PC-9 (cell line): ENCODE measurements at regions not wholly inside any gene's neighbourhood (a gene's known extent, or its start where the extent isn't known, plus 50 kb on each side); places are given as distances from the start of the nearest gene placed in this dataset.

Experiments
- BruUV-seq: library from RNA; stranded (reverse); fragments of 400-500 nt; replicated peaks from 2 replicates; lab custom pipeline; 2021; lab: Mats Ljungman, UMichigan
- CTCF ChIA-PET: fragments of 300-600 bp; sonication (Branson Sonifier 250); formaldehyde crosslinking; loops from one replicate; lab custom pipeline; 2022; ENCODE audit warnings: antibody characterized with exemption; lab: Charles Lee
- POLR2A ChIA-PET: fragments of 300-600 bp; sonication (Branson Sonifier 250); formaldehyde crosslinking; loops from one replicate; lab custom pipeline; 2022; ENCODE audit warnings: antibody characterized with exemption; ENCODE audit not compliant: unreplicated experiment; lab: Charles Lee
- DNase-seq, 2 experiments: peaks; one replicate each; pipeline versions ENCODE4 v3.0.0 to v3.0.0-alpha.2; 2015 to 2022; ENCODE audit warnings: mixed read lengths in 1 of 2
- H2AFZ ChIP-seq: fragments of 200-600 bp; sonication (generic); 2 replicates; pipeline ENCODE4 v1.8.1; 2017; ENCODE audit warnings: antibody characterized with exemption
- H3F3A ChIP-seq: fragments of 200-600 bp; sonication (generic); 2 replicates; pipeline ENCODE4 v1.8.1; 2017; ENCODE audit warnings: antibody characterized with exemption, mild to moderate bottlenecking, low read depth; ENCODE audit not compliant: insufficient read depth
- H3K27ac ChIP-seq: fragments of 200-600 bp; sonication (generic); 2 replicates; pipeline ENCODE4 v1.6.1; 2016; ENCODE audit warnings: mixed run types
- H3K27me3 ChIP-seq: fragments of 200-600 bp; sonication (generic); 2 replicates; pipeline ENCODE4 v1.6.1; 2016; ENCODE audit warnings: low read depth, mixed run types; ENCODE audit not compliant: insufficient read depth
- H3K36me3 ChIP-seq: fragments of 200-600 bp; sonication (generic); 2 replicates; pipeline ENCODE4 v1.6.1; 2016; ENCODE audit warnings: low read depth, mixed run types
- H3K4me1 ChIP-seq: fragments of 200-600 bp; sonication (generic); replicated peaks from 2 replicates; pipeline ENCODE4 v1.6.1; 2016; ENCODE audit warnings: mixed run types; ENCODE audit not compliant: insufficient read depth
- H3K4me2 ChIP-seq: fragments of 200-600 bp; sonication (generic); 2 replicates; pipeline ENCODE4 v1.6.1; 2017; ENCODE audit warnings: mixed run types
- H3K4me3 ChIP-seq: fragments of 200-600 bp; sonication (generic); 2 replicates; pipeline ENCODE4 v1.6.1; 2016; ENCODE audit warnings: mixed run types
- H3K79me2 ChIP-seq: fragments of 200-600 bp; sonication (generic); 2 replicates; pipeline ENCODE4 v1.6.1; 2017; ENCODE audit warnings: low read depth, mixed run types
- H3K9me2 ChIP-seq: fragments of 200-600 bp; sonication (generic); 2 replicates; pipeline ENCODE4 v1.8.1; 2017; ENCODE audit warnings: mild to moderate bottlenecking; ENCODE audit not compliant: insufficient read depth
- H3K9me3 ChIP-seq: fragments of 200-600 bp; sonication (generic); 2 replicates; pipeline ENCODE4 v1.8.1; 2016; ENCODE audit warnings: low read depth; ENCODE audit not compliant: insufficient read depth
- H4K20me1 ChIP-seq: fragments of 200-600 bp; sonication (generic); 2 replicates; pipeline ENCODE4 v1.8.1; 2017; ENCODE audit not compliant: insufficient read depth
- CTCF ChIP-seq: fragments of 200-600 bp; sonication (generic); conservative IDR thresholded peaks from 2 replicates; pipeline ENCODE4 v1.6.1; 2017; ENCODE audit warnings: mixed run types, antibody characterized with exemption, mild to moderate bottlenecking, moderate library complexity
- EZH2 ChIP-seq: fragments of 200-600 bp; sonication (generic); IDR thresholded peaks from 2 replicates; pipeline ENCODE4 v1.8.0; 2017; ENCODE audit warnings: antibody characterized with exemption, low read depth
- intact Hi-C: fragments of 100-400 bp; cut with micrococcal nuclease; formaldehyde crosslinking; loops from one replicate; pipeline ENCODE4 v1.10.0; 2022; ENCODE audit not compliant: unreplicated experiment

DNA sequence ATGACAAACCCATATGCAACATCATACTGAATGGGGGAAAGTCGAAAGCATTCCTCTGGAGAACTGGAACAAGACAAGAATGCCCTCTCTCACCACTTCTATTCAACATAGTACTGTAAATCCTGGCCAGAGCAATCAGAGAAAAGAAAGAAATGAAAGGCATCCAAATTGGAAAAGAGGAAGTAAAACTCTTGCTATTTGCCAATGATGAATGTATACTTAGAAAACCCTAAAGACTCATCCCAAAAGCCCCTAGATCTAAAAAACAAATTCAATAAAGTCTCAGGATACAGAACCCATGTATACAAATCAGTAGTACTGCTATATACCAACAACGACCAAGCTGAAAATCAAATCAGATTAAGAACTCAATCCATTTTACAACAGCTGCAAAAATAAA is 66.9 kb downstream of the SPATA31C2 start:
- Histone ChIP-seq H3K27ac (no peak overlapping the region), H3K9me2 (no peaks in the 10 kb centered on the region), H3F3A (peaks cover 4% of the 10 kb centered on the region; the same call in 1 of the 2 replicates), H4K20me1 (no peaks in the 10 kb centered on the region), H3K36me3 (no peaks in the 10 kb centered on the region), H3K27me3 (no peaks in the 10 kb centered on the region), H2AFZ (no peak overlapping the region), H3K4me2 (no peak overlapping the region), H3K79me2 (no peaks in the 10 kb centered on the region), H3K4me3 (no peak overlapping the region), H3K4me1 (peaks cover 8% of the 10 kb centered on the region), H3K9me3 (no peaks in the 10 kb centered on the region)
- no peak for TF ChIP-seq CTCF
- TF ChIP-seq EZH2, result no peak
- DNase-seq, result no peak
- BruUV-seq, result no TSS peak
- CTCF ChIA-PET, result no interaction called here
- intact Hi-C loops, result loop anchor here (10.0 kb wide), 1 partner anchor 97 kb away; the partner anchor contains the start of gene CDK20
- POLR2A ChIA-PET, result no interaction called here

DNA sequence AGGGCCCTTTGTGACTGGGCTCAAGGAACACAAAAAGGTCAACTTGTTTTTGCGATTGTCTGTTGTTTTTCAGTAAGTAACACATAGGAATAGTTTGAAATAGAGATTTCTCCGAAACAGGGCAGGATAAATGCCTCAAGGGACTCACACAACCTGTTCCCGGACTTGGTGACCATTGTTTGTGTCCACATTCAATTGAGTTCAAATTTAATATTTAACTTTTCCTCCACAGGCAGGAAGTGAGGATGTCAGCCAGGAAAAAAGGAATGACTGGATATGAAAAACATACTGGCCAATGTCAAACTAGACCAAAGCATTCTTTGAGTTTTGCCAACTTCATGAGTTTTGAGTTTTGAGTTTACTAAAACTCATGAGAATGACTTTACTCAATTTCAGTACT is 72.7 kb downstream of the SPATA31C2 start:
- Histone ChIP-seq H3K4me3 (no peak overlapping the region), H3F3A (no peaks in the 10 kb centered on the region), H3K9me3 (0 out of 2 replicates have a peak, but pooled peaks cover 3% of the 10 kb centered on the region), H4K20me1 (no peaks in the 10 kb centered on the region), H3K27me3 (no peaks in the 10 kb centered on the region), H3K4me2 (no peak overlapping the region), H3K36me3 (no peaks in the 10 kb centered on the region), H3K79me2 (no peaks in the 10 kb centered on the region), H3K27ac (no peak overlapping the region), H2AFZ (no peak overlapping the region), H3K4me1 (no peaks in the 10 kb centered on the region), H3K9me2 (no peaks in the 10 kb centered on the region)
- BruUV-seq, result no TSS peak
- intact Hi-C loops, result no loop called here
- ChIA-PET CTCF (no interaction called here), POLR2A (no interaction called here)
- TF ChIP-seq EZH2 (no peak), CTCF (no peak)
- no peak for DNase-seq

DNA sequence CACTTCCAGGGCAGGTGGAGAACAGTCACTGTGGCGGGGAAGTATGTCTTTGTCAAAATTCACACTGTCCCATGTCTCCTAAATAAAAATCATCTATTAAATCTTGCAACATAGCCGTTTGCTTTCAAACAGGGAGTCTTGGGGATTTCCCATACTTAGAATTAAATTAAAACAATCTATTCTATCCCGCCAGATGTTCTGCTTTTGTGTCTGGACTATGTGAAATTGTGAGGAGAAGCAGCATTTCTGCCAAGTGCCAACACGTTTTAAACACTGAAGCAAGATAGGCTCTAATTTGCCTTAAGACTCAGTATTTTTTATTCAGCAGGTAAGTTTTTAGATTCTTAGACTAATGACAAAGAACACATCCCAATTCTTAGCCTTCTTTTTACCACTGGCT is 73.7 kb downstream of the SPATA31C2 start:
- Histone ChIP-seq H4K20me1 (no peaks in the 10 kb centered on the region), H3K9me2 (no peaks in the 10 kb centered on the region), H3K4me1 (no peaks in the 10 kb centered on the region), H3K27me3 (no peaks in the 10 kb centered on the region), H3K79me2 (no peaks in the 10 kb centered on the region), H3K4me2 (no peak overlapping the region), H3K4me3 (no peak overlapping the region), H2AFZ (no peak overlapping the region), H3K9me3 (0 out of 2 replicates have a peak, but pooled peaks cover 3% of the 10 kb centered on the region), H3K36me3 (no peaks in the 10 kb centered on the region), H3K27ac (no peak overlapping the region), H3F3A (no peaks in the 10 kb centered on the region)
- POLR2A ChIA-PET, result interaction anchor here (0.6 kb wide), 1 partner anchor 513 kb away, joined by 11 read pairs; no protein-coding TSS in a partner anchor
- intact Hi-C loops, result no loop called here
- no TSS peak for BruUV-seq
- DNase-seq, result no peak
- TF ChIP-seq CTCF (no peak), EZH2 (no peak)
- CTCF ChIA-PET, result no interaction called here
